ENCODE measurements at regions not wholly inside any gene's neighbourhood (a gene's known extent, or its start where the extent isn't known, plus 50 kb on each side); places are given as distances from the start of the nearest gene placed in this dataset.

- H3K4me3 ChIP-seq (ENCODE audit: low read depth, low read length) = no peak overlapping the region
- no peak for DNase-seq (ENCODE audit: low read depth)
- TF ChIP-seq MYC (IDR thresholded peaks at IDR 0.05; ENCODE audit: low read depth, low read length) (no peak), CTCF (IDR thresholded peaks at IDR 0.05; ENCODE audit: low read depth, low read length) (no peak), POLR2A (IDR thresholded peaks at IDR 0.05; ENCODE audit: extremely low read depth, insufficient read length) (no peak), MAX (IDR thresholded peaks at IDR 0.05; ENCODE audit: low read depth, low read length) (no peak)
Observed at GRCh38 chr21:19256934-19257660, 853.5 kb upstream of the TMPRSS15 start.

GRCh38 chr21:19261731-19262376 lies 858.3 kb upstream of the TMPRSS15 start:
- no peak for DNase-seq (ENCODE audit: low read depth)
- TF ChIP-seq MAX (IDR thresholded peaks at IDR 0.05; ENCODE audit: low read depth, low read length) (no peak), MYC (IDR thresholded peaks at IDR 0.05; ENCODE audit: low read depth, low read length) (no peak), CTCF (IDR thresholded peaks at IDR 0.05; ENCODE audit: low read depth, low read length) (no peak), POLR2A (IDR thresholded peaks at IDR 0.05; ENCODE audit: extremely low read depth, insufficient read length) (no peak)
- no peak overlapping the region for H3K4me3 ChIP-seq (ENCODE audit: low read depth, low read length)

- no peak for TF ChIP-seq POLR2A (IDR thresholded peaks at IDR 0.05; ENCODE audit: extremely low read depth, insufficient read length)
- TF ChIP-seq CTCF (IDR thresholded peaks at IDR 0.05; ENCODE audit: low read depth, low read length) = no peak
- TF ChIP-seq MYC (IDR thresholded peaks at IDR 0.05; ENCODE audit: low read depth, low read length) = no peak
- no peak for TF ChIP-seq MAX (IDR thresholded peaks at IDR 0.05; ENCODE audit: low read depth, low read length)
- H3K4me3 ChIP-seq (ENCODE audit: low read depth, low read length) = no peak overlapping the region
Observed at GRCh38 chr21:19266636-19267035, 863.1 kb upstream of the TMPRSS15 start.

GRCh38 chr21:19268686-19269085 lies 865.1 kb upstream of the TMPRSS15 start:
- no peak for DNase-seq (ENCODE audit: low read depth)
- H3K4me3 ChIP-seq (ENCODE audit: low read depth, low read length) = no peak overlapping the region
- TF ChIP-seq MYC (IDR thresholded peaks at IDR 0.05; ENCODE audit: low read depth, low read length) = no peak
- TF ChIP-seq MAX (IDR thresholded peaks at IDR 0.05; ENCODE audit: low read depth, low read length) = no peak
- TF ChIP-seq POLR2A (IDR thresholded peaks at IDR 0.05; ENCODE audit: extremely low read depth, insufficient read length) = no peak
- no peak for TF ChIP-seq CTCF (IDR thresholded peaks at IDR 0.05; ENCODE audit: low read depth, low read length)

More at GRCh38 chr21:19266636-19267035, 863.1 kb upstream of the TMPRSS15 start:
- no peak for DNase-seq (ENCODE audit: low read depth)

- DNase-seq (ENCODE audit: low read depth) = no peak
- no peak overlapping the region for H3K4me3 ChIP-seq (ENCODE audit: low read depth, low read length)
- no peak for TF ChIP-seq MAX (IDR thresholded peaks at IDR 0.05; ENCODE audit: low read depth, low read length)
- TF ChIP-seq CTCF (IDR thresholded peaks at IDR 0.05; ENCODE audit: low read depth, low read length) = no peak
Observed at GRCh38 chr21:19275065-19275464, 871.5 kb upstream of the TMPRSS15 start.
